Mesendoderm (in vitro differentiated cells): ENCODE measurements at regions not wholly inside any gene's neighbourhood (a gene's known extent, or its start where the extent isn't known, plus 50 kb on each side); places are given as distances from the start of the nearest gene placed in this dataset.

Experiments used
- DNase-seq: peaks from one replicate; pipeline ENCODE4 v3.0.0; 2013
- H2AK5ac ChIP-seq: 2 replicates; pipeline ENCODE4 v1.6.1; 2013; ENCODE audit warnings: low read length, inconsistent platforms
- H2BK120ac ChIP-seq: 2 replicates; pipeline ENCODE4 v1.6.1; 2013; ENCODE audit warnings: low read depth, mild to moderate bottlenecking, low read length, moderate library complexity, mixed read lengths
- H2BK15ac ChIP-seq: replicated peaks from 2 replicates; pipeline ENCODE4 v1.6.1; 2013; ENCODE audit warnings: low read depth, mild to moderate bottlenecking, moderate library complexity
- H2BK5ac ChIP-seq: 2 replicates; pipeline ENCODE4 v1.6.1; 2013; ENCODE audit warnings: low read length, inconsistent platforms
- H3K18ac ChIP-seq: 2 replicates; pipeline ENCODE4 v1.6.1; 2013; ENCODE audit warnings: mild to moderate bottlenecking, low read length, mixed read lengths
- H3K23ac ChIP-seq: one replicate; pipeline ENCODE4 v1.6.1; 2013; ENCODE audit warnings: low read length
- H3K27ac ChIP-seq: 2 replicates; pipeline ENCODE4 v1.5.1; 2013; ENCODE audit warnings: low read depth, mild to moderate bottlenecking, inconsistent platforms, low read length, moderate library complexity
- H3K27me3 ChIP-seq: 2 replicates; pipeline ENCODE4 v1.6.1; 2013; ENCODE audit warnings: low read length, control low read depth, mild to moderate bottlenecking, inconsistent platforms; ENCODE audit not compliant: insufficient read depth, poor library complexity
- H3K36me3 ChIP-seq: 2 replicates; pipeline ENCODE4 v1.6.1; 2013; ENCODE audit warnings: low read length, inconsistent platforms; ENCODE audit not compliant: control insufficient read depth, insufficient read depth
- H3K4ac ChIP-seq: one replicate; pipeline ENCODE4 v1.6.1; 2013; ENCODE audit warnings: low read depth, mild to moderate bottlenecking, low read length, moderate library complexity
- H3K4me1 ChIP-seq: 2 replicates; pipeline ENCODE4 v1.6.1; 2013; ENCODE audit warnings: low read depth, low read length, inconsistent platforms; ENCODE audit not compliant: control insufficient read depth
- H3K4me2 ChIP-seq: 2 replicates; pipeline ENCODE4 v1.6.1; 2013; ENCODE audit warnings: low read length
- H3K4me3 ChIP-seq: 2 replicates; pipeline ENCODE4 v1.5.1; 2013; ENCODE audit warnings: mild to moderate bottlenecking, low read length
- H3K56ac ChIP-seq: one replicate; pipeline ENCODE4 v1.6.1; 2013; ENCODE audit warnings: low read length
- H3K79me1 ChIP-seq: 2 replicates; pipeline ENCODE4 v1.6.1; 2013; ENCODE audit warnings: low read length, inconsistent platforms
- H3K79me2 ChIP-seq: 2 replicates; pipeline ENCODE4 v1.6.1; 2013; ENCODE audit warnings: mild to moderate bottlenecking, low read length; ENCODE audit not compliant: control insufficient read depth, insufficient read depth
- H3K9ac ChIP-seq: 2 replicates; pipeline ENCODE4 v1.6.1; 2013; ENCODE audit warnings: low read length, inconsistent platforms
- H4K5ac ChIP-seq: one replicate; pipeline ENCODE4 v1.6.1; 2013; ENCODE audit warnings: low read length
- H4K8ac ChIP-seq: one replicate; pipeline ENCODE4 v1.6.1; 2013; ENCODE audit warnings: low read depth, mild to moderate bottlenecking, control low read depth, low read length, moderate library complexity
- WGBS: extraction: QIAGEN DNeasy Blood & Tissue Kit; methylation state at CpG from one replicate; pipeline ENCODE4 v1.1.7; 2013; ENCODE audit warnings: low lambda C conversion rate, missing lambda C conversion rate; ENCODE audit not compliant: insufficient coverage; ENCODE audit errors: extremely low coverage; 5-methylcytosine and 5-hydroxymethylcytosine counted together

DNA sequence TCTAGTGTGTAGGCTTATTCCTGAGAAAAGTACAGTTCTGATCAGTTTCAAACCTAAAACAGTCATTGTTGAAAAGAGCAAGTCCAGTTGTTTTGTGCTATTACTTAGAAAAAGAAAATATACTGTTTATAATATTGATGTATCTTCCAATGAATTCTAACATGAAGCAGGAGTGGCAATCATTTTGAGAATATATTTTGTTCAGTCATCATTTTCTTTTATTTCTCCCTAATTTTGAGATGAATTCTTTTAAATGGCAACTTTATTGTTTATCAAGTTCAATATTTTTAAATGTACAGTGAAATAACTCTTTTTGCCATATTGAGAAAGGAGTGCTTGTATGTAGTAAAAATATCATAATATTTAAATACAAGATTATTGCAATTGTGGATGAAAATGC lies 862.2 kb upstream of the MDGA2 start:
- H2AK5ac ChIP-seq, result no peak overlapping the region
- H4K5ac ChIP-seq, result no peak overlapping the region
- H3K4ac ChIP-seq, result no peak overlapping the region
- no peak overlapping the region for H3K9ac ChIP-seq
- no peak overlapping the region for H3K56ac ChIP-seq
- H3K23ac ChIP-seq, result no peak overlapping the region
- H3K18ac ChIP-seq, result no peak overlapping the region
- no peak overlapping the region for H4K8ac ChIP-seq
- H3K4me2 ChIP-seq, result no peak overlapping the region
- no peak overlapping the region for H2BK5ac ChIP-seq
- H3K36me3 ChIP-seq, result no peaks in the 10 kb centered on the region
- no peaks in the 10 kb centered on the region for H3K4me1 ChIP-seq
- no peaks in the 10 kb centered on the region for H3K79me2 ChIP-seq
- no peaks in the 10 kb centered on the region for H3K27me3 ChIP-seq
- no peak for DNase-seq
- no peak overlapping the region for H3K4me3 ChIP-seq
- no peak overlapping the region for H2BK15ac ChIP-seq
- H3K79me1 ChIP-seq, result no peaks in the 10 kb centered on the region
- H2BK120ac ChIP-seq, result no peak overlapping the region
- H3K27ac ChIP-seq, result no peak overlapping the region

DNA sequence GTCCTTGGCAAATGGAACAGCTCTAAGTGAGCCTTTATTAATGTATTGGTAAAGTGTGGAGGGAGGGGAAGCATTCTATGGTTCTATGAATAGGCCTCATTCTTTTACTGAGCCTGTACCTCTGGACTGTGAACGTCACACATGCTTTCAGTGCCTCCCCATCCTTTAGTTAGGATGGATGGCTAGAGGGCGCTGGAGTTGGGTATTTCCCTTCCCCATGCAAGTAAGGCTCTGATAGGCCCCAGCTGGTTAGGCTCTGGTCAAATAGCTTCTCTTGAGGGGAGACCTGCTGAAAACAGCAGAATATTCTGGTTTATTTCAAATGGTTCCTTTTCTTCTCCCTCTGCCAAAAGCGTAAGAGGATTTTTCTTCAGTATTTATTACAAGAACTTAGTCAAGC lies 860.9 kb upstream of the MDGA2 start:
- Histone ChIP-seq H3K79me1 (no peaks in the 10 kb centered on the region), H3K4me3 (no peak overlapping the region), H2AK5ac (no peak overlapping the region), H2BK15ac (no peak overlapping the region), H3K18ac (no peak overlapping the region), H2BK120ac (no peak overlapping the region), H3K23ac (no peak overlapping the region), H3K36me3 (no peaks in the 10 kb centered on the region), H3K79me2 (no peaks in the 10 kb centered on the region), H3K27me3 (no peaks in the 10 kb centered on the region), H3K4me1 (no peaks in the 10 kb centered on the region), H4K8ac (no peak overlapping the region), H3K27ac (no peak overlapping the region), H3K9ac (no peak overlapping the region), H3K56ac (no peak overlapping the region), H3K4me2 (no peak overlapping the region), H3K4ac (no peak overlapping the region), H2BK5ac (no peak overlapping the region), H4K5ac (no peak overlapping the region)
- no CpG with 5 or more reads among the region's 3 CpGs for WGBS
- DNase-seq, result peak; percentile 86

DNA sequence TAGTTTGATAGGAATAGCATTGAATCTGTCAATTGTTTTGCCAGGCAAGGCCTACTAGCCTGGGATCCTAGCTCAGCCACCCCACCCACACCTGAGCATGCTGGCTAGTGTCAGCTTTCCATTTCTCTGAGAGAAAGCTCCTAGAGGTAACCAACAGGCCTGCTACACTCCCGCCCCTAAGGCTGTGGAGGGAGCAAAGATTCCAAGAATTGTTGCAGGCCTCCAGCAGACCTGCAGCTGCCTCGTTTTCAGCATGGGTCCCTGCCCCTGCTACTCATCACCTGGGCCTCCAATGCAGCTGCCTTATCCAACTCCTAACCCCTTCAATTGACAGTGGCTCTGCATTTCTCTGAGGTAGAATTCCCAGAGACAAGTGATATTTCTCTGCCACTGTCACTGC lies 852.4 kb upstream of the MDGA2 start:
- Histone ChIP-seq H3K79me2 (no peaks in the 10 kb centered on the region), H3K4ac (no peak overlapping the region)
- WGBS, result no CpG with 5 or more reads among the region's 2 CpGs

DNA sequence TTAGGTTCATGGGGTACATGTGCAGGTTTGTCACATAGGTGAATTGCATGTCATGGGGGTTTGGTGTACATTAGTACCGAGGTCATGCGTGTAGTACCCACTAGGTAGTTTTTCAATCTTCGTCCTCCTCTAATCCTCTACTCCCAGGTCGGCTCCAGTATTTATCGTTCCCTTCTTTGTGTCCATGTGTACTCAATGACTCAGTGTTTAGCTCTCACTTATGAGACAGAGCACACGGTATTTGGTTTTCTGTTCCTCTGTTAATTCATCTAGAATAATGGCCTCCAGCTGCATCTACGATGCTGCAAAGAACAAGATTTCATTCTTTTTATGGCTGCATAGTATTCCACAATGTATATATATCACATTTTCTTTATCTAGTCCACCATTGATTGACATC lies 850.9 kb upstream of the MDGA2 start:
- Histone ChIP-seq H3K27me3 (no peaks in the 10 kb centered on the region), H4K8ac (no peak overlapping the region), H3K27ac (no peak overlapping the region), H2BK15ac (no peak overlapping the region), H3K4me1 (no peaks in the 10 kb centered on the region), H3K36me3 (no peaks in the 10 kb centered on the region), H4K5ac (no peak overlapping the region), H3K4me3 (no peak overlapping the region), H2AK5ac (no peak overlapping the region), H3K18ac (no peak overlapping the region), H2BK120ac (no peak overlapping the region), H3K56ac (no peak overlapping the region), H3K23ac (no peak overlapping the region), H3K9ac (no peak overlapping the region), H3K4me2 (no peak overlapping the region), H2BK5ac (no peak overlapping the region), H3K4ac (no peak overlapping the region), H3K79me1 (no peaks in the 10 kb centered on the region), H3K79me2 (no peaks in the 10 kb centered on the region)
- DNase-seq, result no peak
- WGBS, result no CpG with 5 or more reads among the region's 7 CpGs

More for the DNA sequence above, 852.4 kb upstream of the MDGA2 start:
- Histone ChIP-seq H3K4me1 (no peaks in the 10 kb centered on the region), H3K4me2 (no peak overlapping the region), H3K79me1 (no peaks in the 10 kb centered on the region), H4K5ac (no peak overlapping the region), H2BK5ac (no peak overlapping the region), H3K27ac (no peak overlapping the region), H2AK5ac (no peak overlapping the region), H3K56ac (no peak overlapping the region), H2BK15ac (no peak overlapping the region), H4K8ac (no peak overlapping the region), H3K18ac (no peak overlapping the region), H3K9ac (no peak overlapping the region), H3K23ac (no peak overlapping the region), H3K4me3 (no peak overlapping the region), H2BK120ac (no peak overlapping the region), H3K27me3 (no peaks in the 10 kb centered on the region), H3K36me3 (no peaks in the 10 kb centered on the region)
- DNase-seq, result peak; percentile 48

DNA sequence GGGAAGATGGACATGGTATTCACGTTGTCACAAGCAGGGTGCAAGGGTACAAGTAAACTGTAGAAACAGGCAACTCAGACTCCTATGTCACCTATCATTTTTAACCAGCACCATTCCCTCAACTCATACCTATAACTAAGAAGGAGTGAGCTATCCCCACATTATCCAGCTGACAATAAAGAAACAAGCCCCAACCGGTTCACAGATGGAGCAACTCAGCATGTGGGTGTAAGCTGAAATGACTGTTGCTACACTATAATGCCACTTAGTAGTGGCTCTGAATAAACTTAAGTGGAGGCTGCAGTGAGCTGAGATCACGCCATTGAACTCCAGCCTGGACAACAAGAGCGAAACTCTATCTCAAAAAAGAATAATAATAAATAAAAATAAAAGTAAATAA lies 829.5 kb upstream of the MDGA2 start:
- Histone ChIP-seq H3K4me2 (no peak overlapping the region), H2BK5ac (no peak overlapping the region), H3K27me3 (no peaks in the 10 kb centered on the region), H3K18ac (no peak overlapping the region), H3K36me3 (no peaks in the 10 kb centered on the region), H3K4me1 (no peaks in the 10 kb centered on the region), H2BK120ac (no peak overlapping the region), H3K23ac (no peak overlapping the region), H3K79me1 (no peaks in the 10 kb centered on the region), H3K9ac (no peak overlapping the region), H3K79me2 (no peaks in the 10 kb centered on the region), H2BK15ac (no peak overlapping the region), H3K4ac (no peak overlapping the region), H4K5ac (no peak overlapping the region), H3K27ac (no peak overlapping the region), H4K8ac (no peak overlapping the region), H2AK5ac (no peak overlapping the region), H3K56ac (no peak overlapping the region), H3K4me3 (no peak overlapping the region)
- no CpG with 5 or more reads among the region's 4 CpGs for WGBS
- DNase-seq, result no peak

DNA sequence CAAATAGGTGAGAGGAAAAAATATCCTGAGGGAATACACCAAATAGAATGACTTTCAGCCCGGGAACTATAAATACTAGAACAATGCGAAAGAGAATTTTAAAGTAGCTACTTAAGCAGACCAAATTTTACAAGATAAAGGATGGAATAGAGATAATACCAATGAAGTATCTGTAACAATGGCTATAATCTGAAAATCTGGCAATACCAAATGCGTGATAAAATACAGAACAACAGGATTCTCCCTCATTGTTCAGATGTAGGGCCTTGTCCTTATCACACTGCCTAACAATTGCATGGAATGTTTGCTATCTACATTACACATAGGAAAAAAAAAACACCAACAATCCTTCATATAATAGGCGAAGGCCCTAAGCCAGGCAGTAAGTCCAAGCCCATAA lies 815.4 kb upstream of the MDGA2 start:
- no peak overlapping the region for H2BK15ac ChIP-seq
- H3K36me3 ChIP-seq, result no peaks in the 10 kb centered on the region
- DNase-seq, result peak; percentile 59
- no peak overlapping the region for H2AK5ac ChIP-seq
- H3K4me3 ChIP-seq, result no peak overlapping the region
- H3K79me2 ChIP-seq, result no peaks in the 10 kb centered on the region
- H2BK120ac ChIP-seq, result no peak overlapping the region
- H3K27ac ChIP-seq, result no peak overlapping the region
- no peak overlapping the region for H3K9ac ChIP-seq
- no peaks in the 10 kb centered on the region for H3K4me1 ChIP-seq
- no peaks in the 10 kb centered on the region for H3K79me1 ChIP-seq
- no peak overlapping the region for H2BK5ac ChIP-seq
- H4K5ac ChIP-seq, result no peak overlapping the region
- no peak overlapping the region for H3K4ac ChIP-seq
- H3K4me2 ChIP-seq, result no peak overlapping the region
- H3K23ac ChIP-seq, result no peak overlapping the region
- no CpG with 5 or more reads among the region's 4 CpGs for WGBS
- H3K18ac ChIP-seq, result no peak overlapping the region
- H4K8ac ChIP-seq, result no peak overlapping the region
- no peaks in the 10 kb centered on the region for H3K27me3 ChIP-seq
- no peak overlapping the region for H3K56ac ChIP-seq
